H1 (cell line): ENCODE measurements at regions not wholly inside any gene's neighbourhood (a gene's known extent, or its start where the extent isn't known, plus 50 kb on each side); places are given as distances from the start of the nearest gene placed in this dataset.

Experiments
- CHD7 ChIP-seq: fragments of 300-600 bp; sonication (generic); IDR thresholded peaks from 2 replicates; pipeline ENCODE4 v1.7.1; 2012; ENCODE audit warnings: low read length, moderate library complexity, mild to moderate bottlenecking, inconsistent platforms; ENCODE audit not compliant: insufficient replicate concordance
- SP4 ChIP-seq: IDR thresholded peaks from 2 replicates; pipeline ENCODE4 v1.6.1; 2012; ENCODE audit warnings: low read length, inconsistent platforms

GRCh38 chr18:47461406-47461948, 210.0 kb upstream of the SKOR2 start (continued):
- TF ChIP-seq CHD7 (no peak), SP4 (no peak)
